Stimulated activated naive CD8-positive, alpha-beta T cell treated with anti-CD3 and anti-CD28 coated beads, Interleukin-15, Interleukin-2, amounts not matched to agents 100 ng/mL and 50 ng/mL, for 24 hours (primary cell): ENCODE measurements at regions not wholly inside any gene's neighbourhood (a gene's known extent, or its start where the extent isn't known, plus 50 kb on each side); places are given as distances from the start of the nearest gene placed in this dataset.
A peak's percentile ranks its signal among the peaks of the same experiment; 100 is the strongest.

Source experiments
- H3K27ac Mint-ChIP-seq: one replicate; pipeline ENCODE4 v1.8.0; 2021; ENCODE audit warnings: mild to moderate bottlenecking, mixed read lengths
- H3K27me3 Mint-ChIP-seq: one replicate; pipeline ENCODE4 v1.8.0; 2021; ENCODE audit warnings: mixed read lengths
- H3K36me3 Mint-ChIP-seq: one replicate; pipeline ENCODE4 v1.8.0; 2021; ENCODE audit warnings: low read depth, mixed read lengths
- H3K4me1 Mint-ChIP-seq: one replicate; pipeline ENCODE4 v1.8.0; 2021; ENCODE audit warnings: low read depth, mixed read lengths
- H3K4me3 Mint-ChIP-seq: one replicate; pipeline ENCODE4 v1.8.0; 2021; ENCODE audit warnings: mild to moderate bottlenecking, mixed read lengths
- H3K9me3 Mint-ChIP-seq: one replicate; pipeline ENCODE4 v1.8.0; 2021; ENCODE audit warnings: mixed read lengths

DNA sequence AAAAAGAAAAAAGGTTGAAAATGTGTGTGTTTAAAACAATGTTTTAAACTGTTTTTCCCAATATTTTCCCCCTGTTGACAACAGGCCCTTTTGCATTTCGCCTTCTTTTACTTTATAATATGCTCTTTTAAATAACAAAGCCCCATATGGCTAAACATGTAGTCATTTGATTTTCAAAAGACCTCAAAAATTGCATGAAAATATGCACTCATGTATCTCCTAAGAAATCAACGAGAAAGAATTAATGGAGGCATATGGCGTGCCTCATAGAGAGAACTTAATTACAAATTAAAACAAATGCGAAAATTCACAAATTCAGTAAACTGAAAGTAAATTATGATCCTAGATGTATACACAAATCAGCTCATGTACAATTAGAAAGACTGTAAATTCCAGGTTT, 202.6 kb upstream of the FOXN3 start:
- Mint-ChIP-seq H3K9me3 (no peaks in the 10 kb centered on the region), H3K4me1 (peaks cover 80% of the 10 kb centered on the region), H3K4me3 (peak overlapping the region; percentile 89), H3K27me3 (no peaks in the 10 kb centered on the region), H3K36me3 (peaks cover 3% of the 10 kb centered on the region), H3K27ac (peak overlapping the region; percentile 100)

DNA sequence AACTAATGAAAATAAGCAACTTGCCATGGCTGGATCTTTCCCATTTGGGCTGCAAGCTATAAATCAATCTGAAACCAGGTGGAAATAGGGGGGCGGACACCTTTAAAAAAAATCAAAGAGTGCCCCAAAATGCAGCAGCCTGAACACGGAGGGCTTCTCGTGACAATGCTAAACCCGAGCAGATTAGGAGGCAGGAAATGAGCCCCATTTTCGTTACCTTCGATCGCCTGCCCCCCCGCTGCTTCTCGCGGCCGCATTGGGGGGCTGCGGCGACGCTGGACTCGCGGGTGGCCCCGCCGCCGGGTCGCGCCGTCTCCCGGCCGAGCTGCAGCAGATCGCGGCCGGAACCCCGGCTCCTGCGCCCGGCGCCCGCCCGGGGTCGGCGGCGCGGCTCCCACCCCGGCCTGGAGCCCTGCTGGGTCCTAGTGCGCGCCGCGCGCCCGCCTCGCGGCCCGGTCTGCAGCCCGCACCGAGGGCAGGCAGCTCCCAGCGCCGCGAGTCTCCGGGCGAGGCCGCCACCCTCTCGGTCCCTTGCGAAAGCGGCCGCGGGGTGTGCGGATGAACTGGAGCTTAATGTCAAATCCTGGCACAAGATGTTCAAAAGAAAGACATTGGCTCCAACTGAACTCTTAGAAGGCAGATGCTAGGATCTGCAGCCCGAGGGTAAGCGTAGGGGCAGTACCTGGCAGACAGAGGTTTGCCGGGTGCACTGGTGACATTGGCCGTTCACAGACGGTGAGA, 201.9 kb upstream of the FOXN3 start:
- Mint-ChIP-seq H3K36me3 (peaks cover 3% of the 10 kb centered on the region), H3K27me3 (no peaks in the 10 kb centered on the region), H3K4me3 (peak overlapping the region; percentile 90), H3K4me1 (peaks cover 83% of the 10 kb centered on the region), H3K27ac (peak overlapping the region; percentile 100), H3K9me3 (no peaks in the 10 kb centered on the region)

- H3K27ac Mint-ChIP-seq, result peak overlapping the region; percentile 94
Measured at GRCh38 chr14:89618330-89618708, 201.3 kb upstream of the FOXN3 start.

GRCh38 chr14:89617481-89618329, 200.7 kb upstream of the FOXN3 start:
- H3K4me3 Mint-ChIP-seq, result peak overlapping the region; percentile 90
- H3K4me1 Mint-ChIP-seq, result peaks cover 87% of the 10 kb centered on the region
- H3K9me3 Mint-ChIP-seq, result no peaks in the 10 kb centered on the region
- H3K27me3 Mint-ChIP-seq, result no peaks in the 10 kb centered on the region
- peak overlapping the region; percentile 94 for H3K27ac Mint-ChIP-seq
- peaks cover 6% of the 10 kb centered on the region for H3K36me3 Mint-ChIP-seq

More at GRCh38 chr14:89618330-89618708, 201.3 kb upstream of the FOXN3 start:
- Mint-ChIP-seq H3K36me3 (peaks cover 3% of the 10 kb centered on the region), H3K4me1 (peaks cover 85% of the 10 kb centered on the region), H3K27me3 (no peaks in the 10 kb centered on the region), H3K4me3 (peak overlapping the region; percentile 90), H3K9me3 (no peaks in the 10 kb centered on the region)

DNA sequence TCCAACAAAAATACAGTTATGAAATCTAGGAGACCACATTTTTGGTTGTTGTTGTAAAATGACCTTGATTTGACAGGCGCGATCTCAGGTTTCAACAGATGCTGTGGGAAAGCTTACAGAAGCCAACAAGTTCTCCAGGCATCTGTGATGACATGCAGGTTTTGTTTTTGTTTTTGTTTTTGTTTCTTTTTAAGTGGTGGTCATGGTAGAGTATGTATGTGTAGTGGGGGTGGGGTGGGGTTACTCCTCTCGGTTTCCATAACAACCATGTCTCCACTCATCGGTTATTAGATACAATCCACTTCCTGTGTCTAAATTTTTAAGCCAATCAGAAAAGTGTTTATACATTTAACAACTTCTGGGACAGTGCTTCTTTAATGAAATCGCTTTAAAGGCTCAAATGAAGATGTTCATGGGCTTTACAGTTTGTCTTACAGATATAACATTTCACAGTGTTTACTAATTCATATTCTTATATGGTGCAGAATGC, 199.9 kb upstream of the FOXN3 start:
- H3K4me1 Mint-ChIP-seq, result peaks cover 87% of the 10 kb centered on the region
- no peaks in the 10 kb centered on the region for H3K9me3 Mint-ChIP-seq

DNA sequence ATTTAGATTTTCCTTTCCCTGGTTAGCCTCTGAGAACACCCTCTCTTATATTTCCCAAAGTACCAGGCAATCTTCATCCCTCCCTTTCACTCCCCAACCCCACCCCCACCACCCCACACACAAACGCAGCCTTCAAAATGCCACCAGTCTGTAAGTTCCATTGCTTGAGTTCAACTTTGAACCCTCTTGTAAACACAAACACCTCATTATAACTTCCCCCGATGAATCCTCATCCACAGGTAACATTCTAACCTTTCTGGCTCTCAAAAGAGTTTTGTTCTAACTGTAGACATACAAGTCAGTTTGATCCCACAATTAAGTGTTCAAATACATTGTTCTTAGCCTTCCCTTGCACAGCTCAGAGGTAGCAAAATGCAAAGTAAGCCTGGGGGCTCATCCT, 199.4 kb upstream of the FOXN3 start:
- H3K36me3 Mint-ChIP-seq, result peaks cover 10% of the 10 kb centered on the region
- peaks cover 85% of the 10 kb centered on the region for H3K4me1 Mint-ChIP-seq
- no peaks in the 10 kb centered on the region for H3K27me3 Mint-ChIP-seq
- no peaks in the 10 kb centered on the region for H3K9me3 Mint-ChIP-seq
- H3K4me3 Mint-ChIP-seq, result peak overlapping the region; percentile 90
- H3K27ac Mint-ChIP-seq, result peak overlapping the region; percentile 94

More for the DNA sequence above, 199.9 kb upstream of the FOXN3 start:
- peak overlapping the region; percentile 90 for H3K4me3 Mint-ChIP-seq
- peaks cover 7% of the 10 kb centered on the region for H3K36me3 Mint-ChIP-seq
- H3K27ac Mint-ChIP-seq, result peak overlapping the region; percentile 94
- no peaks in the 10 kb centered on the region for H3K27me3 Mint-ChIP-seq

GRCh38 chr14:89615421-89615820, 198.4 kb upstream of the FOXN3 start:
- Mint-ChIP-seq H3K27ac (no peak overlapping the region), H3K9me3 (no peaks in the 10 kb centered on the region), H3K36me3 (peaks cover 16% of the 10 kb centered on the region), H3K27me3 (no peaks in the 10 kb centered on the region), H3K4me3 (peak overlapping the region; percentile 90), H3K4me1 (peaks cover 85% of the 10 kb centered on the region)

GRCh38 chr14:89614009-89614691, 197.1 kb upstream of the FOXN3 start:
- Mint-ChIP-seq H3K27ac (peak overlapping the region; percentile 96), H3K9me3 (no peaks in the 10 kb centered on the region), H3K4me3 (peak overlapping the region; percentile 81), H3K36me3 (peaks cover 16% of the 10 kb centered on the region), H3K4me1 (peaks cover 83% of the 10 kb centered on the region), H3K27me3 (no peaks in the 10 kb centered on the region)

DNA sequence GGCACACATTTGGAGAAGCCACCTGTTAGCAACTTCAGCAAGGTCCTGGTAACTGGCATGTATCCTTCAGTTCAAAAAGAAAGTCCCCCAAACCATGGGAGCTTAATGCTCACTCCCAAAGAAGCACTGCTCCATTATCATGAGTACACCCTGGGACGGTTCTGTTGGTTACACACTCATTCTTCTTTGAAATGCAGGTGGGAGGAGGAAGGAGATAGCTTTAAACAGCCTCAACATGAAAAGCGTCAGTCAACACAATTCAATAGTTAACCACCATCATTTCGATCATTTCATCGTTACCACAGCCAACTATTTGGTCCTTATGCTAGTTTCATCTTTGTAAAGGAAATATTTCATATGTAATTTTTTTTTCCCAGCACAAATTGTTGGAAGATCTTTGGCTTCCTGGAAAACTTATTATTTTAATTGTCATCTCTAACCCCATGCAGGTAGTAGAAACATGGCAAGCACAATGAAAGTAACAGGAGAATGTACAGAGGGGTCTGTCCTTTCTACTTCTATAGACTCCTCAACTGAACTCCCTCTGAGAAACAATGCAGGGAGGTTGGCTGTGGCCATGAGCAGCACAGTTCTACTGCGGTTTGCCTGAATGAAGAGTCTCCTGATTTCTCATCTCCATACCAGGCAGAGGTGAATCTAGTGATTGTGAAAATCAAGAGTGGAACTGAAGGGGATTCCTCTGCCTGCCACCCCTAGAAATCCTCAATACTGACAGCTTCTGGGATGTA, 196.4 kb upstream of the FOXN3 start:
- Mint-ChIP-seq H3K27me3 (no peaks in the 10 kb centered on the region), H3K4me3 (peak overlapping the region; percentile 81), H3K9me3 (peaks cover 5% of the 10 kb centered on the region), H3K27ac (peak overlapping the region; percentile 96), H3K36me3 (peaks cover 22% of the 10 kb centered on the region), H3K4me1 (peaks cover 89% of the 10 kb centered on the region)

DNA sequence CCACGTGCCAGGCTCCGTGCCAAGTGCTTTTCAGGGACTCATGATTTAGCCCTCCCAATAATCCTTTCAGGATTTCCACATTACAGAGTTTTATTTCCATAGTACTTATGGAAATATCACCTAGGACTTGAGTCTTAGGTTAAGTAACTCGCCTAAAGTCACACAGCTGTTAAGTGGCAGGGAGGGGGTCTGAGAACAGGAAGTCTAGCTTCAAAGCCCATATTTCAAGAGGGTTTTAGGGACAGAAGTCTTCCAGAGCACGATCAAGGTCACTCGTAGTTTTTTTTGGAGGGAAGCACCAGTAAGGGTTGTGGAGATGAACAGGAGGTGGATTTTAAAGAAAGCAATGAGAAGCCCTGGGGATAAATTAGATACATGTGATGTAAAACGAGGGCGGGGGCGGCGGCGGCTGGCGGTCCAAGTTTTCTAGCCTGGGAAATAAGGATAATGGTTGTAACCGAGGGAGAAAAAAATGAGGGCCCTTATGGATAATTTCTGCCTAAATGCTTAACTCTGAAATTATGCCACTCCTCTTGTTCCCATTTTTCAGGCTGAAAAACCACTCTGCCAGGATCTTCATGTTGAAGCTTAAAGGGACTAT, 192.6 kb upstream of the FOXN3 start:
- Mint-ChIP-seq H3K4me1 (peaks cover 73% of the 10 kb centered on the region), H3K36me3 (peaks cover 45% of the 10 kb centered on the region), H3K27me3 (no peaks in the 10 kb centered on the region), H3K9me3 (peaks cover 15% of the 10 kb centered on the region), H3K27ac (peak overlapping the region; percentile 43), H3K4me3 (no peak overlapping the region)

GRCh38 chr14:89607453-89607852, 190.4 kb upstream of the FOXN3 start:
- peaks cover 69% of the 10 kb centered on the region for H3K4me1 Mint-ChIP-seq
- H3K27me3 Mint-ChIP-seq, result no peaks in the 10 kb centered on the region
- peaks cover 47% of the 10 kb centered on the region for H3K36me3 Mint-ChIP-seq
- H3K9me3 Mint-ChIP-seq, result peaks cover 15% of the 10 kb centered on the region
- H3K4me3 Mint-ChIP-seq, result no peak overlapping the region
- H3K27ac Mint-ChIP-seq, result no peak overlapping the region

DNA sequence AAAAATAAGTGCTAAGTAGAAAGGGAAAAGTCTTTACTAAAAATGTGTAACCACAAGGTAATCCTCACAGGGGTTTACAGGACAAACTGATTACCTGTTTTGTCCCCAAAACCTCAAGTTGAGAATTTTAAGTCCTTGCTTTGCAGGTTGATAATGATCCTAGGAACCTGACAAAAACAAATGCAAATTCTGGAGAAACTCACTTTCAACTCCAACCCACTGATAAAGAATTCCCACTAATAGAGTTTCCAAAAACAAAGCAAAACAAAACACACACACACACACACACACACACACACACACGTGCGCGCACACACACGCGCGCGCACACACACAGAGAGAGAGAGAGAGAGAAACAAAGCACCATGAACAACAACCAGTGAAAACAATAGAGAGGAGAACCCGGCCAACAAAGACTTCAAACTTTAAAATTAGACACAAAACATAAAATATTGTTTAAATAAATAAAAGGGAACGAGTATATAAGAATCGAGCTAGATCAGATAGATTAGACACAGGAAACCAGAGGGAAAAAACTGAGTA, 187.0 kb upstream of the FOXN3 start:
- Mint-ChIP-seq H3K27ac (peak overlapping the region; percentile 48), H3K4me3 (peak overlapping the region; percentile 33), H3K36me3 (peaks cover 65% of the 10 kb centered on the region), H3K27me3 (no peaks in the 10 kb centered on the region), H3K9me3 (peaks cover 26% of the 10 kb centered on the region), H3K4me1 (peaks cover 61% of the 10 kb centered on the region)

- no peak overlapping the region for H3K27ac Mint-ChIP-seq
- H3K9me3 Mint-ChIP-seq, result peaks cover 40% of the 10 kb centered on the region
- peaks cover 70% of the 10 kb centered on the region for H3K36me3 Mint-ChIP-seq
- H3K27me3 Mint-ChIP-seq, result no peaks in the 10 kb centered on the region
- no peak overlapping the region for H3K4me3 Mint-ChIP-seq
- peaks cover 56% of the 10 kb centered on the region for H3K4me1 Mint-ChIP-seq
Measured at GRCh38 chr14:89600950-89601826, 184.2 kb upstream of the FOXN3 start.
